HG02938 (cell line): ENCODE measurements at regions not wholly inside any gene's neighbourhood (a gene's known extent, or its start where the extent isn't known, plus 50 kb on each side); places are given as distances from the start of the nearest gene placed in this dataset.
"Not testable (repeated sequence)": the region's sequence is repeated elsewhere in the genome, so short reads cannot be mapped to it uniquely, and the experiment has no call there.

Experiments
- ATAC-seq: cut with Tn5 transposase; IDR thresholded peaks from one replicate; pipeline ENCODE4 v1.9.1; 2021; ENCODE audit warnings: mild to moderate bottlenecking, moderate library complexity; ENCODE audit not compliant: unreplicated experiment

- no peak for ATAC-seq
Measured at GRCh38 chr10:33073641-33074415, 115.8 kb upstream of the ITGB1 start.

GRCh38 chr10:33071857-33072256 is 113.8 kb upstream of the ITGB1 start:
- ATAC-seq, result no peak

GRCh38 chr10:33070101-33070500 is 112.1 kb upstream of the ITGB1 start:
- no peak for ATAC-seq

GRCh38 chr10:33067917-33068316 is 109.9 kb upstream of the ITGB1 start:
- no peak for ATAC-seq

GRCh38 chr10:33067481-33067880 is 109.5 kb upstream of the ITGB1 start:
- ATAC-seq, result no peak

GRCh38 chr10:33066558-33067236 is 108.7 kb upstream of the ITGB1 start:
- no peak for ATAC-seq

- ATAC-seq, result no peak
Measured at GRCh38 chr10:33065111-33065510, 107.1 kb upstream of the ITGB1 start.

- ATAC-seq, result no peak
Measured at GRCh38 chr10:33064706-33065105, 106.7 kb upstream of the ITGB1 start.

GRCh38 chr10:33057620-33058019 is 99.6 kb upstream of the ITGB1 start:
- no peak for ATAC-seq

- ATAC-seq, result no peak
Measured at GRCh38 chr10:33056828-33057596, 99.0 kb upstream of the ITGB1 start.

- ATAC-seq, result no peak
Measured at GRCh38 chr10:33055625-33056024, 97.6 kb upstream of the ITGB1 start.

GRCh38 chr10:33052915-33053810 is 95.1 kb upstream of the ITGB1 start:
- no peak for ATAC-seq

- ATAC-seq, result no peak
Measured at GRCh38 chr10:33052263-33052875, 94.3 kb upstream of the ITGB1 start.

GRCh38 chr10:33049963-33050920 is 92.2 kb upstream of the ITGB1 start:
- not testable (repeated sequence) for ATAC-seq

- no peak for ATAC-seq
Measured at GRCh38 chr10:33048223-33048622, 90.2 kb upstream of the ITGB1 start.

- no peak for ATAC-seq
Measured at GRCh38 chr10:33047655-33048054, 89.6 kb upstream of the ITGB1 start.

GRCh38 chr10:33046792-33047191 is 88.8 kb upstream of the ITGB1 start:
- no peak for ATAC-seq

GRCh38 chr10:33045421-33045820 is 87.4 kb upstream of the ITGB1 start:
- no peak for ATAC-seq

GRCh38 chr10:33042565-33042964 is 84.5 kb upstream of the ITGB1 start:
- no peak for ATAC-seq
